Spleen (tissue), 7 donors: ENCODE measurements at regions not wholly inside any gene's neighbourhood (a gene's known extent, or its start where the extent isn't known, plus 50 kb on each side); places are given as distances from the start of the nearest gene placed in this dataset.

Experiments used
- POLR2AphosphoS5 ChIP-seq, 3 donors: sonication (generic); formaldehyde crosslinking; IDR thresholded peaks; one replicate each; pipeline ENCODE4 v1.5.1; 2017; ENCODE audit warnings: antibody characterized with exemption in 3 of 3
- TF ChIP-seq, protein P1 (sequence below), 11 experiments: fragments of 200-600 bp in 7 of 11; fragments of 450-650 bp in 4 of 11; sonication (generic) in 4 of 11; IDR thresholded peaks in 8 of 11; conservative IDR thresholded peaks in 3 of 11; 1 replicate in 7 of 11; 2 replicates in 4 of 11; pipeline versions ENCODE4 v1.4.0 to v1.8.0; 2016 to 2021; ENCODE audit warnings: antibody characterized with exemption in 11 of 11, inconsistent platforms in 4 of 11, mild to moderate bottlenecking in 1 of 11
- donor health status: DM: no; HTN: no; CAD: no; lungs with moderate emphysema.
- donor health status: DM: no; HTN: no; CAD: no.
- donor health status: DM: no; HTN: no; CAD: no.

DNA sequence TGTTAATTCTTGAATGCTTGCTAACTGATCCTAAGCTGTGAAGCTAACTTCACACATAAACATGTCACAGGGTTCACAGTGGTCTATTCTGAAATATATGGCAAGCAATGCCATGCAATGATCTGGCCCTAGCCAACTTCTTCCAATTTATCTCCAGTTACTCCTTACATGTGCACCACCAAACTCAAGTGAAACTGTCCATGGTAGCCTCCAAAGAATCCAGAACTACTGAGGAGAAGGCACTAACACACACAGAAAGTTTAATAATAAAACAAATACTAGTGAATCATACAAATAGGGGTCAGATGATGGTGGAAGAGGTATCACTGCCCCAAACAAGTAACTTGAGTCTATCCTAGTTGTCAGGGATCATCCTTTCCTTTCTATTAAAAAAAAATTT is 172.6 kb upstream of the RAB4A start:
- TF ChIP-seq, protein P1, sequence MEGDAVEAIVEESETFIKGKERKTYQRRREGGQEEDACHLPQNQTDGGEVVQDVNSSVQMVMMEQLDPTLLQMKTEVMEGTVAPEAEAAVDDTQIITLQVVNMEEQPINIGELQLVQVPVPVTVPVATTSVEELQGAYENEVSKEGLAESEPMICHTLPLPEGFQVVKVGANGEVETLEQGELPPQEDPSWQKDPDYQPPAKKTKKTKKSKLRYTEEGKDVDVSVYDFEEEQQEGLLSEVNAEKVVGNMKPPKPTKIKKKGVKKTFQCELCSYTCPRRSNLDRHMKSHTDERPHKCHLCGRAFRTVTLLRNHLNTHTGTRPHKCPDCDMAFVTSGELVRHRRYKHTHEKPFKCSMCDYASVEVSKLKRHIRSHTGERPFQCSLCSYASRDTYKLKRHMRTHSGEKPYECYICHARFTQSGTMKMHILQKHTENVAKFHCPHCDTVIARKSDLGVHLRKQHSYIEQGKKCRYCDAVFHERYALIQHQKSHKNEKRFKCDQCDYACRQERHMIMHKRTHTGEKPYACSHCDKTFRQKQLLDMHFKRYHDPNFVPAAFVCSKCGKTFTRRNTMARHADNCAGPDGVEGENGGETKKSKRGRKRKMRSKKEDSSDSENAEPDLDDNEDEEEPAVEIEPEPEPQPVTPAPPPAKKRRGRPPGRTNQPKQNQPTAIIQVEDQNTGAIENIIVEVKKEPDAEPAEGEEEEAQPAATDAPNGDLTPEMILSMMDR (IDR thresholded peaks at IDR 0.05 in 8 of 11, conservative IDR thresholded peaks at IDR 0.05 in 3 of 11) = no peak
- TF ChIP-seq POLR2AphosphoS5 (IDR thresholded peaks at IDR 0.05) = no peak
